ENCODE measurements at regions not wholly inside any gene's neighbourhood (a gene's known extent, or its start where the extent isn't known, plus 50 kb on each side); places are given as distances from the start of the nearest gene placed in this dataset.

GRCh38 chr16:88281858-88282563 lies 100.7 kb upstream of the ZNF469 start:
- H3K4me3 ChIP-seq (ENCODE audit: low read depth, low read length) = no peak overlapping the region
- no peak for TF ChIP-seq CTCF (IDR thresholded peaks at IDR 0.05; ENCODE audit: borderline replicate concordance, insufficient read depth, low read depth, low read length)

GRCh38 chr16:88282564-88283395 lies 100.0 kb upstream of the ZNF469 start:
- H3K4me3 ChIP-seq (ENCODE audit: low read depth, low read length) = no peak overlapping the region
- TF ChIP-seq CTCF (IDR thresholded peaks at IDR 0.05; ENCODE audit: borderline replicate concordance, insufficient read depth, low read depth, low read length) = no peak

- TF ChIP-seq CTCF (IDR thresholded peaks at IDR 0.05; ENCODE audit: borderline replicate concordance, insufficient read depth, low read depth, low read length) = no peak
- no peak overlapping the region for H3K4me3 ChIP-seq (ENCODE audit: low read depth, low read length)
Measured at GRCh38 chr16:88283596-88283995, 99.2 kb upstream of the ZNF469 start.

- H3K4me3 ChIP-seq (ENCODE audit: low read depth, low read length) = no peak overlapping the region
- TF ChIP-seq CTCF (IDR thresholded peaks at IDR 0.05; ENCODE audit: borderline replicate concordance, insufficient read depth, low read depth, low read length) = no peak
Measured at GRCh38 chr16:88284101-88284500, 98.7 kb upstream of the ZNF469 start.

GRCh38 chr16:88284626-88285513 lies 97.9 kb upstream of the ZNF469 start:
- no peak for TF ChIP-seq CTCF (IDR thresholded peaks at IDR 0.05; ENCODE audit: borderline replicate concordance, insufficient read depth, low read depth, low read length)
- no peak overlapping the region for H3K4me3 ChIP-seq (ENCODE audit: low read depth, low read length)

- TF ChIP-seq CTCF (IDR thresholded peaks at IDR 0.05; ENCODE audit: borderline replicate concordance, insufficient read depth, low read depth, low read length) = no peak
- no peak overlapping the region for H3K4me3 ChIP-seq (ENCODE audit: low read depth, low read length)
Measured at GRCh38 chr16:88285514-88285822, 97.3 kb upstream of the ZNF469 start.

Measured in GM12875 (cell line).